ENCODE measurements at regions not wholly inside any gene's neighbourhood (a gene's known extent, or its start where the extent isn't known, plus 50 kb on each side); places are given as distances from the start of the nearest gene placed in this dataset.

GRCh38 chr7:140229591-140230515 lies 53.1 kb upstream of the KDM7A start (continued):
- TF ChIP-seq ZNF790 (CRISPR knock-in tag; IDR thresholded peaks at IDR 0.05; ENCODE audit: borderline replicate concordance) (no peak; the same call in 1 of the 2 replicates), NFIC (IDR thresholded peaks at IDR 0.05; ENCODE audit: low read length) (peak; percentile 98), ZNF281 (CRISPR knock-in tag; IDR thresholded peaks at IDR 0.05; ENCODE audit: borderline replicate concordance) (peak; percentile 86), ZIK1 (CRISPR knock-in tag; IDR thresholded peaks at IDR 0.05; ENCODE audit: borderline replicate concordance, low read depth) (no peak), BATF2 (CRISPR knock-in tag; IDR thresholded peaks at IDR 0.05) (0 out of 2 replicates have a peak, but pooled peaks have one; percentile 33), ZNF318 (CRISPR knock-in tag; IDR thresholded peaks at IDR 0.05) (peak; percentile 73; the same call in 1 of the 2 replicates), CREB1 (IDR thresholded peaks at IDR 0.05) (no peak), CREB1 (CRISPR knock-in tag; IDR thresholded peaks at IDR 0.05) (peak; percentile 84), PHF8 (CRISPR knock-in tag; IDR thresholded peaks at IDR 0.05) (peak; percentile 30; the same call in 1 of the 2 replicates), MBD4 (IDR thresholded peaks at IDR 0.05; ENCODE audit: borderline replicate concordance, low read length) (peak; percentile 93; the same call in 1 of the 2 replicates), RXRB (CRISPR knock-in tag; IDR thresholded peaks at IDR 0.05; ENCODE audit: borderline replicate concordance) (peak; percentile 95), ZNF367 (CRISPR knock-in tag; IDR thresholded peaks at IDR 0.05; ENCODE audit: borderline replicate concordance) (peak; percentile 51; the same call in 1 of the 2 replicates), ZNF773 (CRISPR knock-in tag; IDR thresholded peaks at IDR 0.05; ENCODE audit: borderline replicate concordance) (no peak; the same call in 1 of the 2 replicates), TCF7L2 (IDR thresholded peaks at IDR 0.05; ENCODE audit: low read depth, low read length) (peak; percentile 98), TRIM22 (IDR thresholded peaks at IDR 0.05) (no peak), RFX3 (CRISPR knock-in tag; IDR thresholded peaks at IDR 0.05) (peak; percentile 50; the same call in 1 of the 2 replicates)

Data from HepG2 (cell line).